SK-N-SH (cell line): ENCODE measurements at regions not wholly inside any gene's neighbourhood (a gene's known extent, or its start where the extent isn't known, plus 50 kb on each side); places are given as distances from the start of the nearest gene placed in this dataset.

Experiments
- CTCF ChIP-seq: fragments of 200-600 bp; sonication (generic); IDR thresholded peaks from 2 replicates; pipeline ENCODE4 v1.6.1; 2017; ENCODE audit warnings: antibody characterized with exemption, mild to moderate bottlenecking, moderate library complexity
- FOXJ3 ChIP-seq: sonication (generic); formaldehyde crosslinking; IDR thresholded peaks from 2 replicates; pipeline ENCODE4 v1.5.1; 2020; ENCODE audit warnings: mild to moderate bottlenecking, missing genetic modification reagents
- MAX ChIP-seq: IDR thresholded peaks from 2 replicates; pipeline ENCODE4 v1.4.0; 2012; ENCODE audit warnings: low read depth
- MXI1 ChIP-seq: IDR thresholded peaks from 2 replicates; pipeline ENCODE4 v1.6.1; 2012; ENCODE audit warnings: mild to moderate bottlenecking, low read depth, low read length, improper control_type of control experiment
- NRF1 ChIP-seq: IDR thresholded peaks from 2 replicates; pipeline ENCODE4 v1.6.1; 2012; ENCODE audit warnings: low read depth, mild to moderate bottlenecking, low read length
- PBX3 ChIP-seq: IDR thresholded peaks from 2 replicates; pipeline ENCODE4; 2012
- POLR2AphosphoS5 ChIP-seq: IDR thresholded peaks from 2 replicates; pipeline ENCODE4 v1.6.1; 2012; ENCODE audit warnings: low read depth, low read length
- RCOR1 ChIP-seq: fragments of 150-350 bp; IDR thresholded peaks from 2 replicates; pipeline ENCODE4 v1.6.1; 2017; ENCODE audit warnings: antibody characterized with exemption, low read length
- SIN3A ChIP-seq: IDR thresholded peaks from 2 replicates; pipeline ENCODE4 v1.6.1; 2012; ENCODE audit warnings: low read depth, mild to moderate bottlenecking, low read length, moderate library complexity, borderline replicate concordance
- SMC3 ChIP-seq: IDR thresholded peaks from 2 replicates; pipeline ENCODE4 v1.6.1; 2012; ENCODE audit warnings: low read depth, low read length, improper control_type of control experiment
- USF1 ChIP-seq: IDR thresholded peaks from 2 replicates; pipeline ENCODE4 v1.4.0; 2012; ENCODE audit warnings: low read depth, borderline replicate concordance
- USF2 ChIP-seq: fragments of 150-350 bp; IDR thresholded peaks from 2 replicates; pipeline ENCODE4 v1.6.1; 2017; ENCODE audit warnings: antibody characterized with exemption, low read length, low read depth, borderline replicate concordance

GRCh38 chr6:121951918-121952379, 447.5 kb upstream of the HSF2 start:
- no peak for TF ChIP-seq POLR2AphosphoS5
- TF ChIP-seq RCOR1: no peak
- TF ChIP-seq MAX: peak; percentile 92
- TF ChIP-seq FOXJ3: no peak
- TF ChIP-seq NRF1: no peak
- no peak for TF ChIP-seq USF1
- no peak for TF ChIP-seq CTCF
- TF ChIP-seq PBX3: peak; percentile 88
- TF ChIP-seq SIN3A: no peak; the same call in 1 of the 2 replicates
- no peak for TF ChIP-seq SMC3
- TF ChIP-seq MXI1: no peak
- no peak for TF ChIP-seq USF2
